Cerebellar nuclear complex (tissue), 1 donor: ENCODE measurements at regions not wholly inside any gene's neighbourhood (a gene's known extent, or its start where the extent isn't known, plus 50 kb on each side); places are given as distances from the start of the nearest gene placed in this dataset.
A peak's percentile ranks its signal among the peaks of the same experiment; 100 is the strongest.
"Not testable (repeated sequence)": the region's sequence is repeated elsewhere in the genome, so short reads cannot be mapped to it uniquely, and the experiment has no call there.

Experiments used
- DNase-seq, 2 experiments: peaks; one replicate each; lab custom pipeline; 2025; lab: John Stamatoyannopoulos, UW

GRCh38 chr5:77869116-77869798, 93.1 kb upstream of the TBCA start:
- no peak for DNase-seq

- DNase-seq: no peak
Observed at GRCh38 chr5:77867914-77868313, 91.8 kb upstream of the TBCA start.

GRCh38 chr5:77867194-77867691, 91.1 kb upstream of the TBCA start:
- DNase-seq: no peak

- no peak for DNase-seq
Observed at GRCh38 chr5:77866198-77866597, 90.1 kb upstream of the TBCA start.

- DNase-seq: no peak
Observed at GRCh38 chr5:77864997-77865396, 88.9 kb upstream of the TBCA start.

DNA sequence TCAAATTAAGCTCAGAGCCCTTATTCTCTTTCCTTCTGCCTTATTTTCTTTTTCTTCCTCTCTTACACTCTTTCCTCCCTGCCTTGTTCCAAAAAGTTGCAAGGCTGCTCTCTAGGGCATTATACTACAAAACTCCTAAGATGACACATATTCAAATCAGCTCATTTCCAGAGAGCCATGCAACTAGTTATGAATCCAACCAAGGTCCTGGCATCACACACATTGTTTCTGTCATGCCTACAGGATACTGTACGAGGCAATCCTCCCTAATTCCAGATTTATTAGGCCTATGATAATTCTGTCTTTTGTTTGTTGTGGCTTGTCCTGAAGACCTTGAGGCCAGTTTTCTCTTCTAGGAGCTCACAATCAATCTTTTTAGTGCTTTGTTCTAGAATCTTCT, 87.0 kb upstream of the TBCA start:
- DNase-seq: no peak

DNA sequence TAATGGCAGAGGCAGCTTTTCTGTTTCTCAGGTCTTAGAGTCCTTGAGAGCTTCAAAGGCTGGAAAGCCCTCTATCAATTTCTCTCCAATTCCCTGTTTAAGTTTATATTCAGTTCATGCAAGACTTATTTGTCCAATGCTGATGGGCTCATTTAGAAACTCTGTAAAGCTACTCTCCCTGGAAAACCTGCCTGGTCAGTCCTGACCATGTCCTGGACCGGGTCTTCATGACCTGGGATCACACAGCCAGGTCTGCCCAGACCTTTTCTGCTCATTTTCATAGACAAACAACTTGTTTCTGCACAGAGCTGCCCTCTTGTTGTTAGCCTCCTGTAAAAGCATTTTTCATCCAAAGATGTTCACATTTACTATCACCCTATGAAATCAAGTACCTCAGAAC, 85.4 kb upstream of the TBCA start:
- DNase-seq: no peak

- no peak for DNase-seq
Observed at GRCh38 chr5:77859306-77859705, 83.2 kb upstream of the TBCA start.

- DNase-seq: not testable (repeated sequence)
Observed at GRCh38 chr5:77858678-77859077, 82.5 kb upstream of the TBCA start.

DNA sequence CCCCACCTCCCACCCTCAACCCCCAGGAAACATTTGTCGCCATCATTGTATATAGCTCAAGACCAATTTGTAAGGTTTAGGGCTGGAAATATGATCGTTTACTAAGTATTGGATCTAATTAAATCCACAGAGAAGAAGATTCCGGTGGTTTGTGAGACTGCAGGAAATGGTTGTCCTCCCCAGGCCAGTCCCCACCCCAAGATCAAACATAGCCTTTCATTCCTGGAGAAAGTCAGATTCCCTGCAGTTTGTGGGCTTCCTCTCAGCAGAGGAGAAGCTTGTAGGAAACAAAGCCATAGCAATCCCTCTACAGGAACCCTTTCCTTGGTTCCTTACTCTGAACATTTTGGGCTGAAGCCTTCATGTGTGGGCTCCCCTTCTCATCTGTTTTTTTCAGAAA, 79.2 kb upstream of the TBCA start:
- DNase-seq: no peak

DNA sequence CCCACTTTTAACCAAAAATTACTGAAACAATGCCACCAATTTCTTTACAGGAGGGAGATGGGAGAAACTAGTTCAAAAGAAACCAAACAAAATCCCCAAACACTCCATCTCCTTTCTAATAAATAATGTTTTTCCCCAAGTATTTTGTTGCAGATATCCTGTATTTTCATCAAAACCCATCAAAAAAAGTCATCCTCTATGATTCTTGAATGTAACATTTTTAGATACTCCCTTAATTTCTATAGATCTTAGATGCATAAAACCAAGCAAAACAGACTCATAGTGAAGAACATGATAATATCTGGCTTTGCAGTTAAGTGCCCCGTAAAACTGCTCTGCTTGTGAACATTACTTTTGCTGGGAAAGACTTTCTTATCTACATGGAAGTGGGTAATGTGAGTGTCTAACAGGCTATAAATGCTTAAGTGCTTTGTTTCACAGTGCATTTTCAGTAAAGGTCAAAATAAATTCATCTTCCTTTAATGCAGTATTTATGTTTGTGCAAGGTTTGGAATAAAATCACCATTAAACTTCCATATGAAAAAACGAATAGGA, 77.3 kb upstream of the TBCA start:
- no peak for DNase-seq

DNA sequence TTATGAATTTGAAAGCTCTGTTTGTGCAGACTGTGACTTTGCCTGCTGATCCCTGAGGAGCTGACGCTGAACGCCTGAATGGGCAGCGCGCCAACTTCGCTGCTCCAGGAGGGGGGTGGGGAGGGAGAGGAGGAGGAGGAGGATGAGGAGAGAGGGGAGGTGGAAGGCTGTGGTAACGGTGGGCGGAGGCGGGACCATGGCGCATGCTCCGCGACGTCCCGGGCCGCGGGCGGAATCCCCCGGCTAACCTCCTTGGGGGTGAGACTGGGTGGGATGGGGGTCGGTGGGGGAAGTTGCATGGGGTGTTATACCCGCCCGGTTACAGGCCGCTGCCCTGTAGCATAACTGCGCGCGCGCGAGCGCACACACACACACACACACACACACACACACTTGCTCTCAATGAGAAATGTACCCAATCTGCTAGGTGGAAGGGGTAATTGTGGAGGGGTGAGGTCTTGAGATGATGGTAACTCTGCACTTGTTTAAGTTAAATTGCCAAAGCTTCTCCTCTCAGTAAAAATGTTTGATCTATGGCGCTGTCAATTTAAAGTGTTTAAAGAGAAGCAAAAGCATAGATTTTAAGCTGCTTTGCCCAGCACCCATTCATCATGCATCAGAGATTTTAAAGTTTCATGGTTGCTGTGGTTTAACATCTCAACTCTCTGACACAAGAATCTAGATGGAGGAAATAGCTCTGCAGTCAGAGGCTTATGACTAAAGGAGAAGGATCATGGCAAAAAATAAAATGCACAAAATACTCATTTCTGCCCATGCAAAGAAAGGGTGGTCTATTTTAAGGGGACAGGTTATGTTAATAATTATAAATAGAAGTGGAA, 76.6 kb upstream of the TBCA start:
- DNase-seq: peak in 1 of 2 experiments; percentile 39

- no peak for DNase-seq
Observed at GRCh38 chr5:77852068-77852513, 76.0 kb upstream of the TBCA start.

DNA sequence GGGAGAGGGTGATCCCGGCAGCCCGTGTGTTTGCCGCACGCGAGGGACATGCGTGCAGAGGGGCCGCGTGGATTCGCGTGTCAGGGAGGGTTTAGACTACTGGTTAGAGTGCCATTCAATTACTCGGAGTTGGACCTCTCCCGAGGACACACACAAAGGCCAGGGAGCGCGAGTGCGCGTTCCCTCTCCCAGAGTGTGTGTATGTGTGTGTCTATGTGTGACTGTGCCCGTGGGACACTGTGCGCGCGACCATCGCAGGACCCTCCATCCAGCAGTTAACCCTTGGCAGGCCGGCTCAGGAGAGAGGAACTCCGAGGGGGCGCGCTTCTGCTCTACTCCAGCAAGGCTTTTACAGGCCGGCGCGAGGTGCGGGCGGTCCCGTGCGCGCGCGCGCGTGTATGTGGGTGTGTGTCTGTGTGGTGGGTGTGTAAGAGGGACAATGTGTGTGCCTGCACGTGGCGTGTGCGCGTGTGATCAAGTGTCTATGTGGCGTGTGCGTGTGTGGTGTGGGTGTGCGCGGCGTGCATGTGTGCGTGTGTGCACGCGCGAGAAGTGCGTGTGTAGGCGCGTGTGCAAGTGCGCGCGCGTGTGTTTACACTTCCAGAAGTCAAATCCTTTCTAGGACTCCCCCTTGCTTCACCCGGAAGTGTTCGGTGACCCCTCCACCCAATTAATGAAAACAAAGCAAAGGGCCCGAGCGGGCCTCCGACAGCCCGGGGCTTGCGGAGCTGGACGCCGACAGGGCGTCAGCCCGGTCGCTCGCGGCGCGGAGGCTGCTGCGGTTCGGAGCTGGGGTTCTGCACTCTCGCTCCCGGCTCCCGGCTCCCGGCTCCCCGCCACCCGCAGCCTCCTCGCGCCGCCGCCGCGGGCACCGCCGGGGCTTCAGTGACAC, 75.3 kb upstream of the TBCA start:
- no peak for DNase-seq

DNA sequence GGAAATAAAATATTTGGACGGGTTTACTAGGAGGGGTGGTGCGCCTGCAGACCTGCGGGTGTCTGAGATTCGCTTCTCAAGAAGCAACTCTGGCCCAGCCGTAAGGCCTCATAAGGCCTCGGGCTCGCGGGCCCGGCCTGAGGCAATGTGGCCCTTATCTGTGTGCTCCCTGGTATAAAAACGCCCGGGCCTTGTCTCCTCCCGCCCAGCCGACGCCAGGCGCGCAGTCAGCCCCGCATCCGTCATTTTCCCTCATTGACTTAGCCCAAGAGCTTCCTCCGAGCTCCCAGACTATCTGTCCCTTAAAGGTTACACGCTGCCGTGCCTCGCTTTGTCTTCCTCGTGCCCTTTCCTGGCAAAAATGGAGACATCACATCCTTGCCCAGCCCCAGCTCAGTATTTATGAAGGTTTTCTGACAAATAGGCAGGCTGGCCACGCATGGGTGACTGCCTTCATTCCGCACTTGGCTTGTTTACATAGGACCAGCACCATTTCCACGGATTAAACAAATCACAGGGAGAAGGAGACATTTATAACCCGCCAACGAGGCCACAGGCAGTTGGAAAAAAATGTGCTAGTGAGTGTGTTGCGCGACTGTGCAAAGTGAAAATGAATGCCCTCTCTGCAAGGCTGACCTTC, 74.5 kb upstream of the TBCA start:
- DNase-seq: no peak

DNA sequence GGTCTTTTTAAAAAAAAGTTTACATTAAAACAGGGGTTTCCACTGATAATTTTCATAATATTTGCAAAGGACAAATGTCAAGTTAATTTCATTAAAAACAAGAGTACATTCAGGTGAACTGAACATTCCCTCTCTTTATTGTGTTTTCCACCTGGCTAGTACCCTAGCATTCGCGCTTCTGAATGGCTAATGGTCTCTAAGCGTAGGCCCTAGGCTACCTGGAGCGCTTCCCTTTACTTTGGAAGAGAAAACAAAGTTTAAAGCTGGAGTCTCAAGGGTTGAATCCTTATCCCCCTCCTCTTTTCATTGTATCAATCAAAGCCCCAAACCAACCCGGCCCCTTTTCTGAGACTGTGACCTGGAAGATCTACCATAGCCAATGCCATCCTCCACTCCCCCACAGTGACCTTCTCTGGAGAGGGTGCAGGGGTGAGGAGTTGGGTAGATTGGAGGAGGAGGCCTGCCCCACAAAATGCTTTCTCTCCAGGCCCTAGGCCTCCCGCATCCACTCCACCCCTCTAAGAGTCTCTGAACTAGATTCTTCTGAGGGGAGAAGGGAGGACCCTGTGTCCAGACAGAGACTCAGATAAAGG, 73.3 kb upstream of the TBCA start:
- DNase-seq: no peak

- no peak for DNase-seq
Observed at GRCh38 chr5:77847814-77848290, 71.7 kb upstream of the TBCA start.

DNA sequence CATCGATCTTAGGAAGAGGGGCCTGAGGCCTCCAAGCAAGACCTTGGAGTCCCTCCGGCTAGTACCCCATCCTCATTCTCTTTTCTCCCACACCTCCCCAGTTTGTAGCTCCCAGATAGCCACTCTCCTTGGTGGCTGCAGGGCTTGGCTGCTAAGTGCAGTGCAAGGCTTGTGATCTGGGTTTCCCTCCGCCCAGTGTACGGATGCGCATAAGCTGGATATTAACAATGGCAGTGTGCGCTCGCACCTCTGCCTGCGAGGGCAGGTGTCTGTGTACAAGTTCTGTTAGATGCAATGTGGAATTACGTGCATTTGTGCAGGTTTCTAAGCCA, 71.0 kb upstream of the TBCA start:
- no peak for DNase-seq

- DNase-seq: no peak
Observed at GRCh38 chr5:77846422-77847128, 70.4 kb upstream of the TBCA start.

GRCh38 chr5:77845324-77845646, 69.1 kb upstream of the TBCA start:
- DNase-seq: no peak
